HG02852 (cell line): ENCODE measurements at regions not wholly inside any gene's neighbourhood (a gene's known extent, or its start where the extent isn't known, plus 50 kb on each side); places are given as distances from the start of the nearest gene placed in this dataset.
A peak's percentile ranks its signal among the peaks of the same experiment; 100 is the strongest.
"Not testable (repeated sequence)": the region's sequence is repeated elsewhere in the genome, so short reads cannot be mapped to it uniquely, and the experiment has no call there.

Experiments
- ATAC-seq: cut with Tn5 transposase; IDR thresholded peaks from one replicate; pipeline ENCODE4 v1.9.1; 2021; ENCODE audit warnings: mild to moderate bottlenecking, moderate library complexity; ENCODE audit not compliant: unreplicated experiment

GRCh38 chr2:125581557-125581956 is 1074.4 kb upstream of the GYPC start:
- no peak for ATAC-seq

DNA sequence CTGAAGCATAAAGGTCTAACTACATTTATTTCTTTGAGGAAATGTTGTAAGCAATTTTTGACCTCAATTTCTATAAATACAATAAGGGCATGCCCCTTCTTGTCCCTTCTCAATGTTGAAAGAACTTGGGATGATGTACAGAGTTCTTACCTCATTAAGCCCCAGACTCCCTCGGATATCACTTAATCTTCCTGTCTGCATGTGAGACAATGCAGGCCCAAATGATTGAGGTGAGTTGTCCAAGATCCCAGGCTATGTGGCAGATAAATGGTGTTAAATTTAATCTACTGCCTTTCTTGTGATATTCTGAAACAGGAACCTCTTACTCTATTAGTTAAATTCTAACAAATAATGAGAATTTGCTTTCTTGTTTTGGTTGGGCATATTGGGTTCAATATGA is 1073.4 kb upstream of the GYPC start:
- ATAC-seq: no peak

- no peak for ATAC-seq
Measured at GRCh38 chr2:125584732-125585131, 1071.2 kb upstream of the GYPC start.

DNA sequence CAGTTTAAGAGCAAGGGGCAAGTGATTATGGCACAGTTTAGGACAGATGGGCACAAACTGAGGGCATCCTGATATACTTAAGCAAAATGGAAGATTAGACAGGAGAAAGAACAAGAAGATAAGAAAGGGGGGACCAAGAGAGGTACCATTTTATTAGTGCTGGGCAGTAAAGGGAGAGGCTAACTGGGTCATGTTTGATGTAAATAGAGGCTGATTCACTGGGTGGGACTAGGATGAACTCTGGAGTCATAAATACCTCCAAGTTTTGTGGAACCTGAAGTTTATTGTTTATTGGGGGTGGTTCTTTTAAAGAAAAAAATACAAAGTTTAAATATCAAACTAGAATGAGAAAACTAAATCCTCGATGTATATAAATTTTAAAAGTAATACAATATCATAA is 1067.2 kb upstream of the GYPC start:
- no peak for ATAC-seq

- no peak for ATAC-seq
Measured at GRCh38 chr2:125591954-125592353, 1064.0 kb upstream of the GYPC start.

DNA sequence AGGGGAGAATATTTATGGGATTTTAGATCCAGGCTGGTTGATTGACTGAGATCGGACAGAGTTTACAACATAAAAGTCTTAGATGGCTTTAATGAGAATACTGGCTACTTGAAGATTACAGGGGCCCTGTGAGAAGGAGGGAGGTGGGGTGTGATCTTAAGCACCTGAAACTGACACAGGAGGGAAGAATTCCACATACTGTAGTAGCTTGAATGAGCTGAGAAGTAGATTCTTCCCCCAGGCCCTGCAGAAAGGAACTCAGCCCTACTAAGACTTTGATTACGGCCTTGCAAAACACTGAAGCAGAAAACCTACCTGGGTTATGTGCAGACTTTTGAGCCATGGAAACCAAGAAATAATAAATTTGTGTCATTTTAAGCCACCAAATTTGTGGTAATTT is 1062.9 kb upstream of the GYPC start:
- no peak for ATAC-seq

- ATAC-seq: no peak
Measured at GRCh38 chr2:125596612-125597011, 1059.3 kb upstream of the GYPC start.

DNA sequence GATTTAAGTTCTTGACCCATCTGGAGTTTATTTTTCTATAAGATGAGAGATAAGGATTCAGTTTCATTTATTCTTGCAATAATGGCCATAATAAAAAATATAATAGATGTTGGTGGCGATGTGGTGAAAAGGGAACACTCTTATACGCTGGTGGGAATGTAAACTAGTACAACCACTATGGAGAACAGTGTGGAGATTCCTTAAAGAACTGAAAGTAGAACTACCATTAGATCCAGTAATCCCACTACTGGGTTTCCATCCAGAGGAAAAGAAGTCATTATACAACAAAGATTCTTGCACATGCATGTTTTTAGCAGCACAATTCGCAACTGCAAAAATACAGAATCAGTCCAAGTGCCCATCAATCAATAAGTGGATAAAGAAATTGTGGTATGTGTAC is 1040.5 kb upstream of the GYPC start:
- ATAC-seq: no peak

GRCh38 chr2:125630377-125630776 is 1025.6 kb upstream of the GYPC start:
- no peak for ATAC-seq

DNA sequence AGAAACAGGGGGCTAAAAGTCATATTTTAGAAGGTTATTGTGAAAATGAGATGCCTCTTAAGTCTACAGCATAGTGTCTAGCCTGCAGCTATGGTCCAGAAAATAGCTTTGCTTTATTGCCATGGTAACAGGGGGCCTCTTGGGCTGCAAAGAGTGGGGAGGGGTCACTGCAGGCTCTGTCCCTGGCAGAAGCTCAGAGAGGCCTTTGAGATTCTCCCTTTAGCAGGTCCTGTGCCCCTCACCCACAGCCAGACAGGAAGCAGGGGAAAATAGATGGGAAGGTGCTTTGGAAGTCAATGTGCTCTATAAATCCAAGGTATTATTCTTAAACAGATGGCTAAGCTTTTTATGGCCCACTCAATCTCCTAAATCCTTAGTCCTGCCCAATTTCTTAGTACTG is 1021.3 kb upstream of the GYPC start:
- no peak for ATAC-seq

DNA sequence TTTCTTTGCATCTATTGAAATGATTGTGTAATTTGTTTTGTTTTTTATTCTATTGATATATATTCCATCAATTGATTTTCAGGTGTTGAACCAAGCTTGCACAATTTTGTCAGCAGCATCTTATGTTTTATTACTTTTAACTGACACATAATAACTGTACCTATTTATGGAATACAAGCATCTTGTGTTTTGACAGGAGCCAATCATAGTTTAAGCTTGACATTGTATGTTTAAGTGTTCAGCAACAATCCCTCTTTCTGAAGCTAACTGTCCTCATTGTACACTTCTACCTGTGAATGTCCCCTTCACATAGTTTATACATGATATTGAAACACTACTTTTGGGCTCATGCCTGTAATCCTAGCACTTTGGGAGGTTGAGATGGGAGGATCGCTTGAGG is 1017.6 kb upstream of the GYPC start:
- no peak for ATAC-seq

GRCh38 chr2:125642032-125642431 is 1013.9 kb upstream of the GYPC start:
- no peak for ATAC-seq

- peak; percentile 25 for ATAC-seq
Measured at GRCh38 chr2:125643128-125643527, 1012.8 kb upstream of the GYPC start.

GRCh38 chr2:125643585-125643984 is 1012.4 kb upstream of the GYPC start:
- peak; percentile 68 for ATAC-seq

DNA sequence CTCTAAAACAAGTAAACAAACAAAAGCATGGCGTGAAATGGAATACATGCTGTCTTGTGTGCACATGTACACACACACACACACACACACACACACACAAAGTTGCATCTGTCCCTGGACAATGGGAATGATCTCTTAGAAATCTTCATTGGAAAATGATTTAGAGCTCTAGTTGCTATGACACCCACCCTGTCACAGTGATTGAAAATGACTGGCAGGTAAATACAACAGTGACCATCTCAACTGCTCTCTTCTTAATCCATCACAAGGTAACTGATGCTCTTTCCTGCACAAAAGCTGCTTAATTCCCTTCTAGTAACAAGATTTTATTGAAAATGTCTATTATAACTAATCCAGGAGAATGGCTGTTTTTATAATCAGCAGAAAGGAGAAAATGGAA is 1011.7 kb upstream of the GYPC start:
- ATAC-seq: no peak

- ATAC-seq: no peak
Measured at GRCh38 chr2:125652280-125652679, 1003.7 kb upstream of the GYPC start.

DNA sequence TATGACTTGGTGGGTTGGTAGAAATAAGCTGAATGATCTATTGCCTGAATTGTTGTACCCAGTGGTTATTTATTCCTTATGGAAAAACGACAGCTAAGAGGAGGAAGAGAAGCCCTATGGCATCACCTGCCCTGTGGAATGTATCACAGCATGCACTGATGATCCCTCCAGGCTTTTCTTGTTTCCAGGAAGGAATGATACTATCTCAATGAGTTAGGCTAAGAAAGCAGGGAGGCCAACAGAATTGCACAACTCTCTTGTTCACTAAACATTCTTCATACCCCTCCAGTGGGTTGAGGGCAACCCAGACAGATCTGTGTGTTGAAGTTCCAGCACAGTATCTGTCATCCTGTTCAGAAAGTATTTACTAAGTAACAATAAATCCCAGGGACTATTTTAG is 1001.7 kb upstream of the GYPC start:
- no peak for ATAC-seq

DNA sequence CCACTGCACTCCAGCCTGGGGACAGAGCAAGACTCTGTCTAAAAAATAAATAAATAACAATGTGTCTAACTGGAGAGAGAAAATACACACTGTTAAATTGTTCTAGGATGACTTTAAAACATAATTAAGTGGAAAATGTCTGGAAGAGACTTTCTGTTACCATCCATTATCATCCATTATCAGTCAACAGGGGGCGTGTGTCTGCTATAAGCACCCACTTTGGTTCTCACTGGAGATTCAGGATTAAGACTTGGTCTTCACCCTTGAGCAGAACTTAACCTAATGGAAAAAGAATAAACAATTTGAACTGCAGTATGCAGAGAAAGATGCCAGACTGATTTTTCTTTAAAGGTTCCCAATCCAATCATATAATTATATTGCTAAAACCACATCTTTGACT is 999.8 kb upstream of the GYPC start:
- ATAC-seq: no peak

GRCh38 chr2:125658583-125658982 is 997.4 kb upstream of the GYPC start:
- no peak for ATAC-seq

GRCh38 chr2:125660369-125660768 is 995.6 kb upstream of the GYPC start:
- ATAC-seq: not testable (repeated sequence)

- peak; percentile 77 for ATAC-seq
Measured at GRCh38 chr2:125667630-125668029, 988.3 kb upstream of the GYPC start.

- no peak for ATAC-seq
Measured at GRCh38 chr2:125679903-125680302, 976.1 kb upstream of the GYPC start.

- no peak for ATAC-seq
Measured at GRCh38 chr2:125680809-125681208, 975.1 kb upstream of the GYPC start.

DNA sequence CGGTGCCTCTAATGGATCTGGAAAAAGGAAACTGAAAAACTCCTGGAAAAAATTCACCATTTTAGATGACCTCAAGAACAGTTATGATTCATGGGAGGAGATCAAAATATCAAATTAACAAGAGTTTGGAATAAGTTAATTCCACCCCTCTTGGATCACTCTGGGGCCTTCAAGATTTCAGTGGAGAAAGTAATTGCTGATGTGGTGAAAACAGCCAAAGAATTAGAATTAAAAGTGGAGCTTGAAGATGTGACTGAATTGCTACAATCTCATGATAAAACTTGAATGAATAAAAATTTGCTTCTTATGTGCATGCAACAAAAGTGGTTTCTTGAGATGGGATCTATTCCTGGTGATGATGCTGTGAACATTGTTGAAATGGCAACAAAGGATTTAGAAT is 974.4 kb upstream of the GYPC start:
- ATAC-seq: no peak
